ENCODE measurements at regions not wholly inside any gene's neighbourhood (a gene's known extent, or its start where the extent isn't known, plus 50 kb on each side); places are given as distances from the start of the nearest gene placed in this dataset.
A peak's percentile ranks its signal among the peaks of the same experiment; 100 is the strongest.

- H2BK5ac ChIP-seq (ENCODE audit: low read depth, low read length, poor library complexity, severe bottlenecking): peak overlapping the region; percentile 58
- DNase-seq (peak; percentile 86), ATAC-seq (ENCODE audit: low read depth) (peak; percentile 92)
- no peak overlapping the region for H2AK9ac ChIP-seq (replicated peaks; ENCODE audit: low read depth, low read length, poor library complexity)
- dilution Hi-C loops (cut with HindIII; ENCODE audit: low sequenced_read_pairs, unreplicated experiment): no loop called here
- peak overlapping the region; percentile 10; the same call in 1 of the 2 replicates for H2BK20ac ChIP-seq (ENCODE audit: low read depth, low read length)
- H4K8ac ChIP-seq (ENCODE audit: low read depth in 2 of 2, low read length in 2 of 2): peak overlapping the region in 1 of 2 experiments; percentile 16; a peak in 1 of 4 replicates
- no peak overlapping the region for H4K5ac ChIP-seq (ENCODE audit: low read depth, low read length)
- ChIA-PET CTCF (interaction anchor here (0.6 to 0.7 kb wide), 3 partner anchors 123 to 705 kb away, joined by 3 read pairs; no protein-coding TSS in a partner anchor), POLR2A (ENCODE audit: unreplicated experiment) (interaction anchor here (0.5 kb wide), 1 partner anchor 142 kb away, joined by 3 read pairs; no protein-coding TSS in a partner anchor)
- no peaks in the 10 kb centered on the region for H3K79me1 ChIP-seq (ENCODE audit: low read depth in 1 of 2, low read length in 2 of 2)
- H2BK15ac ChIP-seq (ENCODE audit: low read depth, low read length): no peak overlapping the region
- H3K4me2 ChIP-seq (ENCODE audit: low read depth, low read length): 0 out of 2 replicates have a peak overlapping the region, but pooled peaks have one; percentile 2
- H3K9me1 ChIP-seq (ENCODE audit: insufficient read depth, low read length): peaks cover 3% of the 10 kb centered on the region
- H3K4ac ChIP-seq (ENCODE audit: low read depth, low read length): no peak overlapping the region
- peak overlapping the region; percentile 56; the same call in 1 of the 2 replicates for H3K27ac ChIP-seq (ENCODE audit: insufficient read depth, low read length)
- no TSS peak for BruUV-seq (replicated peaks)
- H3K36me3 ChIP-seq (ENCODE audit: control insufficient read depth, insufficient read depth, low read length): no peaks in the 10 kb centered on the region
- no peaks in the 10 kb centered on the region for H3K27me3 ChIP-seq (ENCODE audit: control insufficient read depth, insufficient read depth, low read length)
- H3K14ac ChIP-seq (replicated peaks; ENCODE audit: low read depth, low read length): no peak overlapping the region
- H2BK120ac ChIP-seq (ENCODE audit: low read depth, low read length): peak overlapping the region; percentile 48
- no peak overlapping the region for H3K4me3 ChIP-seq (ENCODE audit: insufficient read depth, low read depth, low read length)
- H3K56ac ChIP-seq (ENCODE audit: extremely low read depth, insufficient read depth, low read length): no peak overlapping the region
- H3K9ac ChIP-seq (ENCODE audit: low read depth, low read length): no peak overlapping the region
- no peak overlapping the region for H2AK5ac ChIP-seq (ENCODE audit: low read depth, low read length)
- H3K23ac ChIP-seq (ENCODE audit: low read depth, low read length): no peak overlapping the region
- in situ Hi-C loops (cut with MboI; ENCODE audit: low sequenced_read_pairs): loop anchor here (25.0 kb wide), 1 partner anchor 887 kb away; no protein-coding TSS in a partner anchor
- no peaks in the 10 kb centered on the region for H3K9me3 ChIP-seq (ENCODE audit: control insufficient read depth, insufficient read depth, low read length)
- H3K4me1 ChIP-seq (ENCODE audit: control insufficient read depth, insufficient read depth, low read length): peaks cover 8% of the 10 kb centered on the region
- TF ChIP-seq FOS (IDR thresholded peaks at IDR 0.05; ENCODE audit: low read depth, low read length): peak; percentile 59; the same call in 1 of the 2 replicates
- no peak for TF ChIP-seq CHD1 (IDR thresholded peaks at IDR 0.05; ENCODE audit: low read depth, low read length)
- peak; percentile 24 for TF ChIP-seq RCOR1 (IDR thresholded peaks at IDR 0.05; ENCODE audit: insufficient replicate concordance, low read length)
- peak overlapping the region; percentile 10; the same call in 1 of the 2 replicates for H3K18ac ChIP-seq (ENCODE audit: low read depth, low read length)
- intact Hi-C loops (cut with micrococcal nuclease): loop anchor here (5.0 kb wide), 1 partner anchor 467 kb away; no protein-coding TSS in a partner anchor
- no peak overlapping the region for H2AFZ ChIP-seq (replicated peaks; ENCODE audit: low read length, poor library complexity)
- no peak overlapping the region for H4K91ac ChIP-seq (ENCODE audit: insufficient read depth, low read depth, low read length)
- no peaks in the 10 kb centered on the region for H4K20me1 ChIP-seq (ENCODE audit: insufficient read depth, low read length)
These were observed 470.9 kb upstream of the SOX9 start for GRCh38 chr17:71649941-71650350.

All from IMR-90 (cell line).